ENCODE measurements at regions not wholly inside any gene's neighbourhood (a gene's known extent, or its start where the extent isn't known, plus 50 kb on each side); places are given as distances from the start of the nearest gene placed in this dataset.

GRCh38 chr2:64828261-64828660, 160.9 kb upstream of the SLC1A4 start:
- TF ChIP-seq, protein P1, sequence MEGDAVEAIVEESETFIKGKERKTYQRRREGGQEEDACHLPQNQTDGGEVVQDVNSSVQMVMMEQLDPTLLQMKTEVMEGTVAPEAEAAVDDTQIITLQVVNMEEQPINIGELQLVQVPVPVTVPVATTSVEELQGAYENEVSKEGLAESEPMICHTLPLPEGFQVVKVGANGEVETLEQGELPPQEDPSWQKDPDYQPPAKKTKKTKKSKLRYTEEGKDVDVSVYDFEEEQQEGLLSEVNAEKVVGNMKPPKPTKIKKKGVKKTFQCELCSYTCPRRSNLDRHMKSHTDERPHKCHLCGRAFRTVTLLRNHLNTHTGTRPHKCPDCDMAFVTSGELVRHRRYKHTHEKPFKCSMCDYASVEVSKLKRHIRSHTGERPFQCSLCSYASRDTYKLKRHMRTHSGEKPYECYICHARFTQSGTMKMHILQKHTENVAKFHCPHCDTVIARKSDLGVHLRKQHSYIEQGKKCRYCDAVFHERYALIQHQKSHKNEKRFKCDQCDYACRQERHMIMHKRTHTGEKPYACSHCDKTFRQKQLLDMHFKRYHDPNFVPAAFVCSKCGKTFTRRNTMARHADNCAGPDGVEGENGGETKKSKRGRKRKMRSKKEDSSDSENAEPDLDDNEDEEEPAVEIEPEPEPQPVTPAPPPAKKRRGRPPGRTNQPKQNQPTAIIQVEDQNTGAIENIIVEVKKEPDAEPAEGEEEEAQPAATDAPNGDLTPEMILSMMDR (conservative IDR thresholded peaks at IDR 0.05 in 1 of 2, IDR thresholded peaks at IDR 0.05 in 1 of 2; ENCODE audit: low read depth in 1 of 2, low read length in 2 of 2), result no peak
- TF ChIP-seq EZH2 (IDR thresholded peaks at IDR 0.05; ENCODE audit: low read length, missing control alignments), result no peak

All from fibroblast of lung (primary cell).